ENCODE measurements at regions not wholly inside any gene's neighbourhood (a gene's known extent, or its start where the extent isn't known, plus 50 kb on each side); places are given as distances from the start of the nearest gene placed in this dataset.

- no peaks in the 10 kb centered on the region for H3K36me3 ChIP-seq
- no peak overlapping the region for H3K4me3 ChIP-seq
- 71 to 87% (median 77%) methylated on average over 1 of the region's 1 CpG for WGBS, 3 donors
- no peak for TF ChIP-seq POLR2A (IDR thresholded peaks at IDR 0.05)
- no peak for TF ChIP-seq EP300 (IDR thresholded peaks at IDR 0.05)
- no peak for TF ChIP-seq CTCF (IDR thresholded peaks at IDR 0.05)
- H3K9me3 ChIP-seq: no peaks in the 10 kb centered on the region
- H3K4me1 ChIP-seq (ENCODE audit: insufficient read depth): no peaks in the 10 kb centered on the region
- H3K27ac ChIP-seq: no peak overlapping the region
- no peaks in the 10 kb centered on the region for H3K27me3 ChIP-seq
- intact Hi-C loops (cut with DNase I): no loop called here
- DNase-seq: no peak
Measured at GRCh38 chr2:82246220-82246775, 1941.7 kb upstream of the LRRTM1 start.

GRCh38 chr2:82239176-82239575 lies 1934.6 kb upstream of the LRRTM1 start:
- intact Hi-C loops (cut with DNase I): no loop called here
- no peak for DNase-seq
- no peaks in the 10 kb centered on the region for H3K4me1 ChIP-seq (ENCODE audit: insufficient read depth)
- WGBS, 3 donors: 36 to 42% (median 36%) methylated on average over 2 of the region's 2 CpGs
- H3K27me3 ChIP-seq: no peaks in the 10 kb centered on the region
- H3K27ac ChIP-seq: no peak overlapping the region
- TF ChIP-seq EP300 (IDR thresholded peaks at IDR 0.05): no peak
- TF ChIP-seq CTCF (IDR thresholded peaks at IDR 0.05): no peak
- no peak for TF ChIP-seq POLR2A (IDR thresholded peaks at IDR 0.05)
- H3K9me3 ChIP-seq: no peaks in the 10 kb centered on the region
- no peak overlapping the region for H3K4me3 ChIP-seq
- H3K36me3 ChIP-seq: no peaks in the 10 kb centered on the region

GRCh38 chr2:82237994-82238662 lies 1933.6 kb upstream of the LRRTM1 start:
- TF ChIP-seq CTCF (IDR thresholded peaks at IDR 0.05) (no peak), POLR2A (IDR thresholded peaks at IDR 0.05) (no peak), EP300 (IDR thresholded peaks at IDR 0.05) (no peak)
- Histone ChIP-seq H3K27me3 (no peaks in the 10 kb centered on the region), H3K27ac (no peak overlapping the region), H3K4me3 (no peak overlapping the region), H3K36me3 (no peaks in the 10 kb centered on the region), H3K4me1 (ENCODE audit: insufficient read depth) (no peaks in the 10 kb centered on the region), H3K9me3 (no peaks in the 10 kb centered on the region)
- DNase-seq: no peak
- intact Hi-C loops (cut with DNase I): no loop called here

- 78 to 85% (median 83%) methylated on average over 8 of the region's 8 CpGs for WGBS, 3 donors
- H3K9me3 ChIP-seq: no peaks in the 10 kb centered on the region
- no peaks in the 10 kb centered on the region for H3K27me3 ChIP-seq
- H3K36me3 ChIP-seq: no peaks in the 10 kb centered on the region
- DNase-seq: no peak
- H3K27ac ChIP-seq: no peak overlapping the region
- no peak for TF ChIP-seq POLR2A (IDR thresholded peaks at IDR 0.05)
- TF ChIP-seq EP300 (IDR thresholded peaks at IDR 0.05): no peak
- no peak for TF ChIP-seq CTCF (IDR thresholded peaks at IDR 0.05)
- H3K4me1 ChIP-seq (ENCODE audit: insufficient read depth): no peaks in the 10 kb centered on the region
- H3K4me3 ChIP-seq: no peak overlapping the region
- intact Hi-C loops (cut with DNase I): no loop called here
Measured at GRCh38 chr2:82234283-82234874, 1929.8 kb upstream of the LRRTM1 start.

All from ovary (tissue), 7 donors.